ENCODE measurements at regions not wholly inside any gene's neighbourhood (a gene's known extent, or its start where the extent isn't known, plus 50 kb on each side); places are given as distances from the start of the nearest gene placed in this dataset.

GRCh38 chr7:41217306-41217705, 485.6 kb downstream of the INHBA start:
- no peak for TF ChIP-seq CTCF (IDR thresholded peaks at IDR 0.05; ENCODE audit: low read depth, low read length)
- no peak for TF ChIP-seq MYC (IDR thresholded peaks at IDR 0.05; ENCODE audit: low read depth, low read length)
- TF ChIP-seq POLR2A (IDR thresholded peaks at IDR 0.05; ENCODE audit: extremely low read depth, insufficient read length) = no peak
